ENCODE measurements at regions not wholly inside any gene's neighbourhood (a gene's known extent, or its start where the extent isn't known, plus 50 kb on each side); places are given as distances from the start of the nearest gene placed in this dataset.
A peak's percentile ranks its signal among the peaks of the same experiment; 100 is the strongest.
"Not testable (repeated sequence)": the region's sequence is repeated elsewhere in the genome, so short reads cannot be mapped to it uniquely, and the experiment has no call there.

DNA sequence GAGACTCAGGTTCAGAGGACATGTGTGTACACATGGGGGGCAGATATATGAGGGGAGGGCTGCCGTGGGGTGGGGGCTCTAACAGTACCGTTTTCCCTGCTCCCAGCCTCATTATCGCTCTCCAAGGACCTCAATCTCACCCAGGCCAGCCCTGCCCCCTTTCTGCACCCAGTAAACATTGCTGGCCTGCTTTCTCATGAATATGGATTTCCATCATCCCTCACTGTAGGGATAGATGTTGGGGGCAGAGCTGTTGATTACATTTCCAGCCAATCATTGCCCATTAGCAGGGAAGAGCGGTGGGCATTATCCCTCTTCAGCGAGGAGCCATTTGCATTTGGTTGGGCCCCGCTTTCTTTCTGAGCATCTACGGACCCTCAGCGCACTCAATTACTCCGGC is 273.8 kb downstream of the RPS6KC1 start:
- no peak for DNase-seq
- no peak for ATAC-seq

DNA sequence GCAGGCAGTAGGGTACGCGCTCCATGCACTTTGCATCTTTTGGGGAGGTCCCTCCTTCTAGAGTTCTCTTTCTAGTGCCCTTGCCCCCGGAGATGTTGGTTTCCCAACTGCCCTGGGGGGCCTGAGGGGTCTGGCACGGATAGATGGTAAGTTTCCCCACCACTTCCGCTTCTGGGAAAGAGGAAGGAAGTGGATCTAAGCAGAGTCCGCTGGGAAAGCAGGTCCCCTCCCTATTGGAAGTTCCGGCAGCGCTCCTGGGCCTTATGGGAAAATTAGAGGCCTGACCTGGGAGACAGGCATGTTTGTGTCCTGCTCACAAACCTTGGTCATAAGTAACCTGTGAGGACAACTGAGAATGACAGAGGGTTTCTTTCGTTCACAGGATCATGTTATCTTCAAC is 274.4 kb downstream of the RPS6KC1 start:
- DNase-seq, result no peak

DNA sequence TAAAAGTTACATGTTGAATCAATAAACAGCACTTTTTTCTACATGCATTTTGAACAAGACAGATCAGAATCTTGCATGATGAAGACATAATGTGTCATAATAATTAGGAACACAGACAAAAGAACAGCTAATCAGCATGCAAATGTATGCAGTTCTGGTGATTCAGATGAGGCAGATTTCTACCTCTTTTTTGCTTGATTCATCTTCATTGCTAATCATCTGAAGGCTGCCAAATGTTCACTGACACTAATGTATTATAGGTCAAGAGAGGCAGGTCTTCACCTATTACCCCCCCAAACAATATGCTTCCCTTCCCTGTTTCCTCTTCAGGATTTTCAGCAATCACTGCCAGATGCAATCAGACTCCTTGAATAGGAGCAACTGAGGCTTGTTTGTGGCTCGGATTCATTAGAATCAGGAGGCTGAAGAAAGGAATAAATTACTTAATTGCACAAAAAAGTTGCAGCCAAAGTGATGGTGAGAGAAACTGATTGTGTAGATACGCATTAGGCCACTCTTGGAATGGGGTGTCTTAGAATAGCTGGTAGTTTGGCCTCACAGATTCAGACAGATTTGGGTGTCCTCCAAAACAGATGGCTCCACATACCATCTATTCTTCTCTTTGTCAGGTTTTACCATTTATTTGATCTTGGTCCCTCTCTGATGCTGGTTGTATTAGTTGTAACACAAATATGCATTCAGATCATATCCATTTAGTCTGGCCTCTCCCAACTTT is 275.4 kb downstream of the RPS6KC1 start:
- DNase-seq (no peak), ATAC-seq (no peak)

More for the DNA sequence above, 274.4 kb downstream of the RPS6KC1 start:
- ATAC-seq, result no peak

DNA sequence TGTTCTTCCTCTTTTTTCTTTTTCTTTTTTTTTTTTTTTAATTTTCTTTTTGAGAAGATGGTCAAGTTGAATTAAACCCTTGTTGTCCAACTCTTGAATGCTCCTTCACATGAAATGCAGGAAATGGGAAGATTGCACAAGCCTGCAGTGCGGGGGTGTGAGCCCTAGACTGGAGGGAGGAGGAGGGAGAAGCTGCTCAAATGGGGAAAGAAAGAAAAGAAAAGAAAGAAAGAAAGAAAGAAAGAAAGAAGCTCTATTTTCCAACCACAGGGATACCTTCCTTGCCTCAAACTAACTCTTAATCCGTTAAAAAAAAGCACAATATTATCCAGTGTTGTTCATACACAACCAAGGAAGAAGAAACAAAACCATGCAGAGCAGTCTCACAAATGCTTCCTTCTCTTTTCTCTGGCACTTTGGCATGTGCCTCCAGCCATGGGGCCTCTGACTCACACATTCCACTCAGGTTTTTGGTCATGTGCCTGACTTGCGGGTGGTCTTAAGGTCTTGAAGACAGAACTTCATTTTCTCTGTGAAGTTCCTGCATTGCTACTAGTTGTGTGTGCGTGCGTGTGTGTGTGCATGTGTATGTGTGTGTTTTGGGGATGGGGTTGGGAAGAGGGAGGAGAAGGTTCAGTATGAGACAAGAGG is 276.1 kb downstream of the RPS6KC1 start:
- DNase-seq (no peak), ATAC-seq (no peak)

DNA sequence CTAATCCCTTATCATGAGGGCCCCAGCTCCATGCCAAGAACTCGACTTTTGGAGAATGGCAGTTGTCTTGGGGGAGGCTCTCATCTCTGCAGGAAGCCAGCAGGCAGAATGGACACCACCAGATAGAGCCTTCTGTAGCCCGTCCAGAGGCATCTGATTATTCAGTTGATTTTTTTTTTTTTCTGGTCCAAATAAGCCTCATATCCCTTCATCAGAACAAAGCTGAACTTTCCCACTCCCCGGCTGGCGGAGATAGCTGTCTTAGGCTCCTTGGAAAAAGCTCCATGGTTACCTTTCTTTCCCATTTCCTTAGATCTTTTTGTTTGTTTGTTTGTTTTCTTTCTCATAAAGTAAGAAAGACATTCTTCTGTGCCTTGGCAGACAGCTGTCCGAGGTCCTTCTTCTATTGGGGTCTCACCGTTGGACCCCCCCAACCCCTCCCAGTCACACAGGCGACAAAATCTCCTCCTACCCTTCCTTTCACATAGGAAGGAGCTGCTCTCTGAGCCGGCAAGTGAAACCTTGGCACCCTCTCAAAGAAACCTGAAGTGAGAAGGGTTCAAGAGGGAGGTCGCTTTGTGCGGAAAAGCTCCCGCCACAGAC is 278.5 kb downstream of the RPS6KC1 start:
- DNase-seq (no peak), ATAC-seq (no peak)

DNA sequence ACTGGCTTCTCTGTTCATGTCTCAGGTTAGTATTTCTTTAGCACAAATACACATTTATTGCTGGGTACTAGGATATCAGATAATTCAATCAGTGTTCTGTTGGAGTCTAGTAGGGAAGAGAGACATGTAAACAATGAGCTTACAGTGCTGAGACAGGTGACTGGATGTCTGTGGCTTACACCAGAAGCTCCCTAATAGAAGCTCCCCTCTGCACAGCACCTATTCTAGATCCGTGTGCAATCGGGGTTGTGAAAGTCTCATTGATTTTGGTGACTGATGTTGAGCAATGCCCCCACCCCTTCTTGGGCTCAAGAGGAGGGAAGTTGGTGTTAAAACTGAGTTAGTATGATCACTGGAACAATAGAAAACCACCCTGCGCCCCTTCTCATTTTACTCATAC is 279.2 kb downstream of the RPS6KC1 start:
- ATAC-seq, result no peak

DNA sequence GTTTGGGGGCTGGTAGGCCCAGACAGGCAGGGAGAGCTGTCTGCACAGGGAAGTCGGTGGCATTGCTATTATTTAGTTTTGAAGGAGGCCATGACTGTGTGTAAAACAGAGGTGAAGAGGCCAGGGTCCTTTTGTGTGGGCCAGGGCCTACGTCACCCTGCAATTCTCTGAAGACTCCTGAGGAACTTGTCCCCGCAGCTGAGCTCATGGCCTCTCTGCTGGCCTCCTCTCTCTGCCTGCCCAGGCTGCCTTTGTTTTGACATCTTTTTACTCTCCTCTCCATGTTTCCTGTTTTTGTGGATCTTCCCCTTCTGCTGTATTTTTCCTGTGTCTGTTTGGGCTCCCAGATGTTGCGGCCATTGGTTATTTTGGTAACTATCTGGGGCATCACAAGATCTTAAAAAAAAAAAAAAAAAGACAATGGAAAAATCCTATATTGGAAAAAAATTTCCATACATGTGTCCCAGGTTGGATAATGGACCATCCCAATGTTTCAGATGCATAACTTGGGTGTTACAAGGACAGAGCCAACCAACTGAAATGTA is 280.7 kb downstream of the RPS6KC1 start:
- DNase-seq (no peak), ATAC-seq (no peak)

More for the DNA sequence above, 279.2 kb downstream of the RPS6KC1 start:
- no peak for DNase-seq

DNA sequence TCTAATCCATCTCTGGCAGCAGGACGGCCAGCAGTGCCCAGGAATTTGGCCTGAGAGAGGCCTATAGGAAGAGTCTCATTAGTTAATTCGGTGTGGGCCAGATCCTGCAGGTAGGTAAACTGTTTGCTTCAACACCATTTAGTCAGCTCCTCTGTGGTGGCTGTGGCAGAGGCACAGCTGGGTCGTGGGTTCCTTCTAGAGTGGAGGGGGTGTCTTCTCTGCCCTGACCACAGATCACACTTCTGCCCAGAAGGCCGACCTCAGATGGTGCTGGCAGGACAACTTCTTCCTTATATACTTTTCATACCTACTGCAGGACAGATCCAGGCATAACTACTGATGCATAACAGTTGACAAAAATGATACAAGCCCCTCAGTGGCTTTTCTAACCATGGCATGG is 281.4 kb downstream of the RPS6KC1 start:
- ATAC-seq (no peak), DNase-seq (no peak)

DNA sequence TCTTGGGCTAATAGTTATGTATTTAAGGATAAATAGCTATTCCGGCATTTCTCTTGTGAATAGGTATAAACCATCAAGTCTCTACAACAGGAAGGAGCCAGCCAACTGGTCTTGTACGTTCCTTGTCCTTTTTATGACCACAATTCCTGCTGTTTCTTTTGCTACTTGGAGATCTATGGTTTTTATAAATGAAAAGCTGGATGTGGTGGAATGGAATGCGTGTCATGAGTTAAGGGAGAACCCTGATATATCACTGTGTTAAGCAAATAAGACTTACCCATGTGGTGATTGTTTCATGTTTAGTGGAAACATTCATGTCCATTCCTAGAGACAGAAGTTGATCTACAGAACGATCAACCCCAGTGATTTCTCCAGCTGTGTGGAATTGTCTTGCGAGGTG is 282.1 kb downstream of the RPS6KC1 start:
- no peak for DNase-seq
- no peak for ATAC-seq

DNA sequence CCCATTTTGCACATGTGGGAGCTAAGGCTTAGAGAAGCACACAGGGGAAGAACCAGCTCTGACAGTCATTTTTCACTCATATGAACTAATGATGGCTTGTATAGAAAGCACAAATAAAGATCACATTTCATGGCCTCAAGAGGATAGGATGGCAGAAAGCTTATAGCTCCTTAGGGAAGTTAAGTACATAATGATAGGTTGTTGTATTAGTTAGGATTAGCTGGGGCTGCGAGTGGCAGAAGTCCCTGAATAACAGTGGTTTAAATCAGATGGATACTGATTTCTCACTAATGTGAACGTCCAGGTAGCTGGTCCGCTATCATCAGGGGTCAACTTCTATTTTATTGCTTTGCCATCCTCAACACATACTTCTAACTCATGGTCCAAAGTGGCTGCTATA is 284.0 kb downstream of the RPS6KC1 start:
- ATAC-seq, result no peak

DNA sequence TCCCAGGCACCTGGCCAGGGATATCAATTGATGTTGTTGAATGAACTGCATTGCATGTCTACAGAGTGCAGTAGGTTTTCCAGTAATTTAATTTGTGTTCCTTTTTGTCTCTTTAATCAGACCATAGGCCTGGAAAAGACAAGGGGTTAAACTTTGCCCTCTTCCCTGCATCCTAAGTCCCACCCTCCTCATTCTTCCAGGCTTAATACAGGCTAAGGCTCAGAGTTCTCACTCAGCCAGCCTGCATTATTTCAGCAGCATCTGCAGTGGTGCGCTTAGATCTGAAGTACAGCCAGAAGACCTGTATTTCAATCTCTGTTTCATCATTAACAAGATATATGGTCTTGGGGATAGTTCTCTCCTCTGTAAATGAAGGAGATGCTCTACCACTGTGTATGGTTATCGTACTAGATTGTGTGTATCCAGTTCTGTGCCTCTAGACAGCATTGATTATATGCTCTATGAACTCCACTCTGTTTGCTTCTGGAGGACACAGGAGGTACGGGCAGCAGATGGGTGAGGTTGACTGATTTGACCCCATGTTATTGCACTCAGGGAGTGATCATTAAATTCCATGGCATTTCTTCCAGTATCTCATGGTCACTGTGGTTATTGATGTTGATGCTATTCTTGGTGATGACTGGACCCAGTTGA is 286.1 kb downstream of the RPS6KC1 start:
- DNase-seq (no peak), ATAC-seq (no peak)

More for the DNA sequence above, 284.0 kb downstream of the RPS6KC1 start:
- DNase-seq, result no peak

DNA sequence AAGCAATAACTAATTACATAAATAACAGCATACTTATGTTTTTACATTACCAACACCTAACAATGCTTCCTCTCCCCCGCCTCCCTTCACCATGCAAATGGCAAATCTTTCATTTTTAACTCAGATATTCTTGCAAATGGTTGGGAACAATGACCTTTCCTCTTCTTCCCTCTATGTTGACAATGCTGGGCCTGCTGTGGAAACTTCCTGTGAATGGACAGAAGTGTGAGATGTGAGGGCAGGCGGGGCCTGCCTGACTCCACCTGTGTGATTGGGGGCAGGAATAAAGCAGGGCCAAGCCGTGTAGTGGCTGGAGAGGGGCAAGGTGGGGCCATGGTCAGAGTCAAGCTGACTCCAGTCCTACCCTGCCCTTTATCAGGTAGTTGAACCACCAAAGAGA is 289.6 kb downstream of the RPS6KC1 start:
- ATAC-seq (no peak), DNase-seq (no peak)

DNA sequence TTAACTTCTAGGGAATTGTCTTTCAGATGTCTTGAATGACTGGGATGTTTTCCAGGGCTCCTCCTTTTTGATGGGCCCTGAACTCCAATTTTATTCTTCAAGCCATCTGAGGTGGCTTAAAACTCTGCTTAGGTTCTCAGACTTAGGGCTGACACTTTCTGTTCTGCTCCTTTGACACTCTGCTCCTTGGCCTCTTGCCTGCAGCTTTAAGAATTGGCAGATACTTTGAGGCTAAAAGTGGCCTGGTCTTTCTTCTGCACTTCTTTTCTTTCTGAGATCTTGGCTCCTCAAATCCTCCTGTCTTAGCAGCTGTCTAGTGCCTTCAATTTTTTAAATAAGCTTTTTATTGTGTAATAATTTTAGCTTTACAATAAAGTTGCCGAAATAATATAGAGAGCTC is 294.6 kb downstream of the RPS6KC1 start:
- ATAC-seq (no peak), DNase-seq (no peak)

DNA sequence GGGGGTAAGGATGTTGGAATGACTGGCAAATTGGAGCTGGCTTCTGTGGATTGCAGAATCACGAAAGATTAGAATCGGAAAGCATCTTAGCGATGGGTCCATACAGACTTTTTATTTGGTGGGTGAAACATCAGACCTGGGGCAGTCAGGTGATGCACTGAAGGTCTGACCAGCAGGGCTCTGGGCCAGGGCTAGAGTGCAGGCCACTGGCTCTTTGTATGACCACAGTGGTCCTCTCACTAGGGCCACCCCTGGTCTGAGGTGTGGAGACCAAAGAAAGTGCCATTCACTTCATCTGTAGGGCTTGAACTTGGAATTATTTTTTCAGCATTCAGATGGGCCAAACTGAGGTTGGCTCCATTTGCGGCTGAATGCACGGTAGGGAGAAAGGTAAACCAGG is 306.4 kb downstream of the RPS6KC1 start:
- ATAC-seq (no peak), DNase-seq (no peak)

DNA sequence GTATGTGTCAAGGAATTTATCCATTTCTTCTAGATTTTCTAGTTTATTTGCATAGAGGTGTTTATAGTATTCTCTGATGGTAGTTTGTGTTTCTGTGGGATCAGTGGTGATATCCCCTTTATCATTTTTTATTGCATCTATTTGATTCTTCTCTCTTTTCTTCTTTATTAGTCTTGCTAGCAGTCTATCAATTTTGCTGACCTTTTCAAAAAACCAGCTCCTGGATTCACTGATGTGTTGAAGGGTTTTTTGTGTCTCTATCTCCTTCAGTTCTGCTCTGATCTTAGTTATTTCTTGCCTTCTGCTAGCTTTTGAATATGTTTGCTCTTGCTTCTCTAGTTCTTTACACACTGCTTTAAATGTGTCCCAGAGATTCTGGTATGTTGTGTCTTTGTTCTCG is 307.3 kb downstream of the RPS6KC1 start:
- DNase-seq, ATAC-seq: not testable (repeated sequence)

DNA sequence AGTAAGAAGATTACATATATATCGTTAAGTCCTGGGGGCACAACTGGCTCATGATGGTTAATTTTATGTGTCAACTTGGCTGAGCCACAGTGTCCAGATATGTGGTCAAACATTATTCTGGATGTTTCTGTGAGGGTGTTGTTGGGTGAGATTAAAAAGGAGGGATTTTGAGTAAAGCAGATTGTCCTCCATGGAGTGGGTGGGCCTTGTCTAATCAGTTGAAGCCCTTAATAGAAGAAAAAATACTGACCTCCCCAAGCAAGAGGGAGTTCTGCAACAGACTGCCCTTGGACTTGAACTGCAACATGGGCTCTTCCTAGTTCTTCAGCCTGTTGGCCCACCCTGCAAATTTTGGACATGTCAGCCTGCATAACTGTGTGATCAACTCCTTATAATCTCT is 311.6 kb downstream of the RPS6KC1 start:
- no peak for ATAC-seq
- no peak for DNase-seq

DNA sequence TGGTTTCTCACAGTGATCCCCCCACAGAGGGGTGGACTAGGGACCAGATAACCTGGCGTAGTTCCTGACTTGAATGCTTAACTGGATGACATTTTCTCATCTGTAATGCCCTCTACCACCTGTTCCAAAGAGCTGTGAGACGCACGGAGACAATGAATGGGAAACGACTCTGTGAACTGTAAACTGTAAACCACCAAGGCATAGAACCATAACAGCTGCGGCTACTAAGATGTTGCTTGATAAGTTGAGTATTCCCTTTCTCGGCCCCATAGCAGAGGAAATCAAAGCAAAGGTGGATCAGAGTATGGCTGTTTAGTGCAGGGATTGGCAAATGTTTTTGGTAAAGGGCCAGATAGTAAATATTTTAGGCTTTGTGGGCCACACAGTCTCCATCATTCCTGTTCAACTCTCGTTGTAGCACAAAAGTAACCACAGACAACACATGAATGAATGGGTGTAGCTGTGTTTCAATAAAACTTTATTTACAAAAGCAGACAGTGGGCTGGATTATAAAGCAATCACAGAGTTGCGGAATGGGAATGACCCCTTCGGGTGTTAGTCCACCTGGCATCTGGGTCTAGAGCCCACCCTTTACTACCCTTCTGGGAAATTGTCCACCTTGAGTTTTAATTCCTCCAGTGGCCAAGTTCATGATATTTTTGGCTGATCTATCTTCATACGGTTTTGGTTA is 315.2 kb downstream of the RPS6KC1 start:
- ATAC-seq (no peak), DNase-seq (no peak)

DNA sequence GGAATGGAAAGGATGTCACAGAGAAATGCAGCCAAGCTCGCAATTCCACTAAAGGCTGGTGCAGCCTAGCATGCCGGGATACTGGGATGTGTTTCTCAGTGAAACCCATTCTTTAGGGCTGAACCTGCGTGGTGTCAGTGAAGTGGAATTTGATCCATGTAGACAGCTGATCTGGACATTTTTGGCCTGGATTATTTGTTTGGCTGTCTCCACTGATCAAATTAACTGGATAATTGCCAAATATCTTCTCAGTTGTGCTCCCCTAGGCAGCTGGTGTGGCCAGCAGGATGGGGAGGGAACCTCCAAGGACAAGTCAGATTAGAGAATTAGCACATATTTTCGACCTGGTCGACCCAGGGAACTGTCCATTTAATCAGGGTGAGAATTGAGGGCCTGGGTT is 318.4 kb downstream of the RPS6KC1 start:
- DNase-seq (no peak), ATAC-seq (no peak)

DNA sequence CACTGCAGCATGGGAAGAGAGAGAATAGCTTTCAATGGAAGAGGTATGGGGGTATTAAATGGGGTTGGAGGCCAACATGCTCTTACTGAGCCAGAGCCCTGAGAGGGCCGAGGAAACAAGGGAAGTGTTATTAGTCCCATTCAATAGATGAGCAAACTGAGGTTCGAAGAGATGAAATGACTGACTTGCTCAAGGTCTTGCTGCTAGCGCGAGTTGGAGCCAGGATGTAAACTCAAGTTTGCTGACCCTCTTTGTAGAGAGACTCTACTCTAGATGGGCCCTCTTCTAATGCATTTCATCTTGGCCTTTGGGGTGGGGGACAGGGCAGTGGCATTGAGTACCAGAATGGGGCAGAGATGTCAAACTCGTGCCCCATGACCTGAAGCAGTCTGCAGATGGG is 319.5 kb downstream of the RPS6KC1 start:
- DNase-seq (no peak), ATAC-seq (no peak)

DNA sequence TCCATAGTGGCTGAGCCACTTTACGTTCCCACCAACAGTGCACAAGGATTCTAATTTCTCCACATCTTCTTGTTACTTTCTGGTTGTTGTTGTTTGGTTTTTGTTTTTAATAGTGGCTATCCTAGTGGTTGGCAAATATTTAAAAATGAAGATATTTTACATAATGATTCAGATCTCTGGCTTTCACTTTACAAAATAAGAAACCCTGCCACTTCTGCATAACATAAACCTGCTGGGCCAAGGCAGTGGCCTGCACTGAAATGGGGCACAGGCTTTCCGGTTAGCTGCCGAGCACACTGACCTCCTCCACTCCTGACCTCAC is 320.4 kb downstream of the RPS6KC1 start:
- no peak for ATAC-seq
- no peak for DNase-seq

DNA sequence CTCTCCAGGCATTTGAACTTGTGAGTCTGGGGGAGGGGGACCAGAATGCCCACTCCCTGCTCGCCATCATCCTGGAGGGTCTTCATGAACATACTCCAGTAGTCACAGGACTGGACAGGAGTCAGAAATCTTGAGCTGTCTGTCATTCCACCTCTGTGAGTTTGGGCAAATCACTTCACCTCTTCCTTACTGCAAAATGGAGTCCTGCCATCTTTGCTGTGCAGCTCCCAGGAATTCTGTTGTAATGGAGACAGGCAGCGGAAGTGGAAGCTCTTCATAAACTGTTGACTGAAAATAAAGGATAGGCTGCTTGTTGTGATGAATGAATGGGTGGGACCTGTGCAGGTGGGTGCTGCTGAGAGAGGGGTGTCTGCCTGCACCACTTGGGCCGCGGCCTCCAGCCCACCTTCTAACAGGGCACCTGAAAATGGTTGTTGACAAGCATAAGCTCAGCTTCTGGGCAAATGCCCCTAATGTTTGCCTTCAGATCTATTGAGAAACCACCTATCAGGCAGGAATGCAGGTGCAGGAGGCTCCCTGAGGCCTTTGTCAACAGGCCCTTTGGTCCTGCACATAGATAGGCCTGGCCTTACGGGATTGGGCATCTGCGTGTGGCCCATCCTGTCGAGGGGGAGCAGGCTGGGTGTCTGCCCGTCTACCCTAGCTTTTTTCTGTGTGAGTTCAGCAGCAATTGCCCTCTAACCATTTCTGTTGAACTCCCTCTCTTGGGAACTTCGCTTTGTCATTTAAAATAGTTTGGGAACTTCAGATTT is 321.0 kb downstream of the RPS6KC1 start:
- DNase-seq (no peak), ATAC-seq (no peak)

DNA sequence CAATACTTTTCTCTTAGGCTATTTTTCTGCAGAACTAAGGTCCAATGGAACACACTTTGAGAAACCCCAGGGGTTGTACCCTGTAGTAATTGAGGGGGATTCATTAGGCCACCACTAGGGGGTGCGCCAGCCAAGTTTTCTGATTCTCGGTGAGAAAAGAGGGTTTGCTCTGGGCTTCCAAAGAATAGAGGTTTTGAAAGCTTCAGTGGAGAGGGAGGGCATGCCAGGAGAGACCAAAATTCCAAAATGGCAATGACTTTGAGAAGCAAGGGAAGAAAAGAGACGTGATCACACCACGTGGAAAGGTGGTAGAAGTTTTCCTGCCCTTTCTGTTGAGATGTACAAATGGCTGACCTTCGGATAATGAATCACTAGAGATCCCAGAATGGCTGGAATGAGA is 323.3 kb downstream of the RPS6KC1 start:
- ATAC-seq, result peak; percentile 57
- DNase-seq, result peak; percentile 77
